Lung (tissue), 11 donors: ENCODE measurements at regions not wholly inside any gene's neighbourhood (a gene's known extent, or its start where the extent isn't known, plus 50 kb on each side); places are given as distances from the start of the nearest gene placed in this dataset.

Experiments used
- ATAC-seq: fragments of 200-7000 bp; cut with Tn5 transposase; one replicate; pipeline ENCODE4 v1.9.1; 2020; ENCODE audit warnings: moderate number of reproducible peaks; ENCODE audit not compliant: insufficient read depth, low FRiP score
- DNase-seq, 3 donors: peaks; one replicate each; pipeline ENCODE4 v3.0.0-alpha.2; 2013 to 2017
- H3K27ac ChIP-seq, 2 donors: one replicate each; pipeline ENCODE4 v1.5.1; 2013; ENCODE audit warnings: mild to moderate bottlenecking in 2 of 2, moderate library complexity in 2 of 2, control low read depth in 1 of 2, inconsistent platforms in 1 of 2, low read depth in 1 of 2, low read length in 1 of 2
- H3K27me3 ChIP-seq, 3 donors: one replicate each; pipeline ENCODE4 v1.5.1; 2013; ENCODE audit warnings: low read length in 2 of 3; ENCODE audit not compliant: control insufficient read depth in 3 of 3, insufficient read depth in 3 of 3
- H3K36me3 ChIP-seq, 4 donors: one replicate each; pipeline ENCODE4 v1.5.1; 2013; ENCODE audit warnings: low read length in 4 of 4, mild to moderate bottlenecking in 1 of 4, moderate library complexity in 1 of 4; ENCODE audit not compliant: control insufficient read depth in 4 of 4, insufficient read depth in 4 of 4
- H3K4me1 ChIP-seq, 5 donors: one replicate each; pipeline ENCODE4 v1.5.1; 2013; ENCODE audit warnings: low read length in 5 of 5, mild to moderate bottlenecking in 2 of 5, moderate library complexity in 1 of 5; ENCODE audit not compliant: control insufficient read depth in 5 of 5, insufficient read depth in 5 of 5
- H3K4me3 ChIP-seq: one replicate; pipeline ENCODE4 v1.5.1; 2013; ENCODE audit warnings: mild to moderate bottlenecking, control low read depth, moderate library complexity
- H3K9ac ChIP-seq, 2 donors: one replicate each; pipeline ENCODE4 v1.5.1; 2013; ENCODE audit warnings: low read length in 2 of 2, control low read depth in 1 of 2; ENCODE audit not compliant: insufficient read depth in 1 of 2
- H3K9me3 ChIP-seq, 4 donors: one replicate each; pipeline ENCODE4 v1.5.1; 2013; ENCODE audit warnings: low read length in 3 of 4, mild to moderate bottlenecking in 1 of 4, moderate library complexity in 1 of 4; ENCODE audit not compliant: control insufficient read depth in 4 of 4, insufficient read depth in 3 of 4
- WGBS, 2 donors: extraction: QIAGEN DNeasy Blood & Tissue Kit; methylation state at CpG; one replicate each; pipeline ENCODE4 v1.1.7; 2013; 5-methylcytosine and 5-hydroxymethylcytosine counted together
- TF ChIP-seq, protein P1 (sequence below): IDR thresholded peaks from 2 replicates; pipeline ENCODE4 v1.5.1; 2012; ENCODE audit warnings: mild to moderate bottlenecking; ENCODE audit errors: control extremely low read depth, extremely low read depth
- donor health status: control.
- donor health status: control.
- donor health status: Bipolar disorder and iron deficiency.
- donor health status: healthy.
- donor health status: DM: yes; HTN: yes; CAD: no.

DNA sequence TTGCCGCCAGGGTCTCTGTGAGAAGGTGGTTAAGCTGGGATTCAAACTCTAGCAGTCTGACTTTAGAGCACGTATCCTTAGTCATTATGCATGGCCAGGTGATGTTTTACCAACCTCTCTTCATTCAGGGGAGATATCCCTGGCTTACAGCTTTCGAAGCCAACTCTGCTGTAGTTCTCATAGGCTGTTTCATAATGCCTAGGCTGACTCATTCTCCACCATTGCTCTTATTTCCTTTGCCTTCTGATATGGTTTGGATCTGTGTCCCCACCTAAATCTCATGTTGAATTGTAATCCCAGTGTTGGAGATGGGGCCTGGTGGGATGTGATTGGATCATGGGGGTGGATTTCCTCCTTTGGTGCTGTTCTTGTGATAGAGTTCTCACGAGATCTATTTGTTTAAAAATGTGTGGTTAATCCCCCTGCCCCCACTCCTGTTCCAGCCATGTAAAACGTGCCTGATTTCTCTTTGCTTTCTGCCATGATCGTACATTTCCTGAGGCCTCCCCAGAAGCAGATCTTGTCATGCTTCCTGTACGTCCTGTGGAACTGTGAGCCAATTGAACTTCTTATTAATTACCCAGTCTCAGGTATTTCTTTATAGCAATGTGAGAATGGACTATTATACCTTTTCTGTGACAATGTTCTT is 94.6 kb upstream of the MAN1A1 start:
- H3K4me3 ChIP-seq: no peak overlapping the region
- H3K36me3 ChIP-seq: no peaks in the 10 kb centered on the region
- ATAC-seq (no peak), DNase-seq (no peak)
- TF ChIP-seq, protein P1, sequence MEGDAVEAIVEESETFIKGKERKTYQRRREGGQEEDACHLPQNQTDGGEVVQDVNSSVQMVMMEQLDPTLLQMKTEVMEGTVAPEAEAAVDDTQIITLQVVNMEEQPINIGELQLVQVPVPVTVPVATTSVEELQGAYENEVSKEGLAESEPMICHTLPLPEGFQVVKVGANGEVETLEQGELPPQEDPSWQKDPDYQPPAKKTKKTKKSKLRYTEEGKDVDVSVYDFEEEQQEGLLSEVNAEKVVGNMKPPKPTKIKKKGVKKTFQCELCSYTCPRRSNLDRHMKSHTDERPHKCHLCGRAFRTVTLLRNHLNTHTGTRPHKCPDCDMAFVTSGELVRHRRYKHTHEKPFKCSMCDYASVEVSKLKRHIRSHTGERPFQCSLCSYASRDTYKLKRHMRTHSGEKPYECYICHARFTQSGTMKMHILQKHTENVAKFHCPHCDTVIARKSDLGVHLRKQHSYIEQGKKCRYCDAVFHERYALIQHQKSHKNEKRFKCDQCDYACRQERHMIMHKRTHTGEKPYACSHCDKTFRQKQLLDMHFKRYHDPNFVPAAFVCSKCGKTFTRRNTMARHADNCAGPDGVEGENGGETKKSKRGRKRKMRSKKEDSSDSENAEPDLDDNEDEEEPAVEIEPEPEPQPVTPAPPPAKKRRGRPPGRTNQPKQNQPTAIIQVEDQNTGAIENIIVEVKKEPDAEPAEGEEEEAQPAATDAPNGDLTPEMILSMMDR: no peak
- no peaks in the 10 kb centered on the region for H3K27me3 ChIP-seq
- no peaks in the 10 kb centered on the region for H3K9me3 ChIP-seq
- H3K27ac ChIP-seq: no peak overlapping the region
- no peak overlapping the region for H3K9ac ChIP-seq
- H3K4me1 ChIP-seq: peaks cover 0 to 15% (median 7%) of the 10 kb centered on the region in 5 donors
- WGBS, 2 donors: 52 to 73% methylated on average over 7 of the region's 7 CpGs

- Histone ChIP-seq H3K27ac (no peak overlapping the region), H3K9me3 (no peaks in the 10 kb centered on the region), H3K27me3 (no peaks in the 10 kb centered on the region), H3K4me3 (no peak overlapping the region), H3K9ac (no peak overlapping the region), H3K36me3 (no peaks in the 10 kb centered on the region), H3K4me1 (peaks cover 0 to 15% (median 7%) of the 10 kb centered on the region in 5 donors)
- DNase-seq (peak in 2 of 3 donors; percentile 38 to 57), ATAC-seq (no peak)
- TF ChIP-seq, protein P1: no peak
- 15 to 54% methylated on average over 9 of the region's 9 CpGs for WGBS, 2 donors
Measured at GRCh38 chr6:119442776-119443184, 93.2 kb upstream of the MAN1A1 start.

DNA sequence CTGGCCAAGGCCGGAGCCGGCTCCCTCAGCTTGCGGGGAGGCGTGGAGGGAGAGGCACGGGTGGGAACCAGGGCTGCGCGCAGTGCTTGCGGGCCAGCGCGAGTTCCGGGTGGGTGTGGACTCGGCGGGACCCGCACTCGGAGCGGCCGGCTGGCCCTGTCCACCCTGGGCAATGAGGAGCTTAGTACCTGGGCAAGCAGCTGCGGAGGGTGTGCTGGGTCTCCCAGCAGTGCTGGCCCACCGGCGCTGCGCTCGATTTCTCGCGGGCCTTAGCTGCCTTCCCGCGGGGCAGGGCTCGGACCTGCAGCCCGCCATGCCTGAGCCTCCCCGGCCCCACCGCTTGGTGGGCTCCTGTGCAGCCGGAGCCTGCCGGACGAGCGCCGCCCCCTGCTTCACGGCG is 91.4 kb upstream of the MAN1A1 start:
- DNase-seq: no peak
- Histone ChIP-seq H3K27ac (no peak overlapping the region), H3K4me3 (no peak overlapping the region), H3K36me3 (no peaks in the 10 kb centered on the region), H3K9ac (no peak overlapping the region), H3K9me3 (no peaks in the 10 kb centered on the region), H3K27me3 (no peaks in the 10 kb centered on the region), H3K4me1 (peaks cover 0 to 3% (median 2%) of the 10 kb centered on the region in 5 donors)
- TF ChIP-seq, protein P1: no peak
- WGBS, 2 donors: 98% methylated on average over 26 to 37 of the region's 37 CpGs
- ATAC-seq: no peak

DNA sequence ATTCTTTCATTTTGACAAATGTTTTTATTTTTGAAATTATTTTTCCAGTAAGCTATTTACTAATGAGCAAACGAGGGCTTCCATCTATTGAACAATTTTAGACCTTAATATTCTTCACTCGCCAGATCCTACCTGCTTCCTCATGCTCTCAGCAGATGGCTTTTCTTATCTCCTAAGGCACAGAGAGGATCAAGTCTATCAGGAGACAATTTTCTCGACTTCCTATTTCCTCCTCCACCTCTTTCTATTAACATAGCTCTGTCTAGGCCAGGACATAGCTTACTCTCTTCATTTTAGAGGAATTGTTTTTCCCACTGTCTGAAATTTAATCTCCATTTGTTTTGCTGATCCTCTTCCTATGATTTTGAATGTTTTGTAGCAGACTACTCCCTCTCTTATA is 87.0 kb upstream of the MAN1A1 start:
- 68% methylated on average over 3 of the region's 3 CpGs for WGBS, 2 donors
- no peaks in the 10 kb centered on the region for H3K36me3 ChIP-seq
- H3K4me3 ChIP-seq: no peak overlapping the region
- H3K9me3 ChIP-seq: no peaks in the 10 kb centered on the region
- H3K4me1 ChIP-seq: peaks cover 0 to 6% (median 0%) of the 10 kb centered on the region in 5 donors
- no peak for ATAC-seq
- TF ChIP-seq, protein P1: no peak
- no peak for DNase-seq
- H3K27me3 ChIP-seq: no peaks in the 10 kb centered on the region
- no peak overlapping the region for H3K27ac ChIP-seq
- no peak overlapping the region for H3K9ac ChIP-seq
